ENCODE measurements at regions not wholly inside any gene's neighbourhood (a gene's known extent, or its start where the extent isn't known, plus 50 kb on each side); places are given as distances from the start of the nearest gene placed in this dataset.

GRCh38 chr13:62336507-62336906 is 920.9 kb upstream of the PCDH20 start:
- Histone ChIP-seq H3K36me3 (ENCODE audit: control insufficient read depth, insufficient read depth, low read length) (no peaks in the 10 kb centered on the region), H3K4me3 (ENCODE audit: low read depth, low read length) (no peak overlapping the region), H3K27me3 (ENCODE audit: control insufficient read depth, insufficient read depth, low read length) (no peaks in the 10 kb centered on the region)
- FAIRE-seq (no peak), DNase-seq (ENCODE audit: low read depth) (no peak)
- TF ChIP-seq CTCF (IDR thresholded peaks at IDR 0.05; ENCODE audit: insufficient read depth, low read length, severe bottlenecking), result no peak

- FAIRE-seq (no peak), DNase-seq (ENCODE audit: low read depth) (no peak)
- no peak for TF ChIP-seq CTCF (IDR thresholded peaks at IDR 0.05; ENCODE audit: insufficient read depth, low read length, severe bottlenecking)
- Histone ChIP-seq H3K36me3 (ENCODE audit: control insufficient read depth, insufficient read depth, low read length) (no peaks in the 10 kb centered on the region), H3K4me3 (ENCODE audit: low read depth, low read length) (no peak overlapping the region), H3K27me3 (ENCODE audit: control insufficient read depth, insufficient read depth, low read length) (no peaks in the 10 kb centered on the region)
Observed at GRCh38 chr13:62333466-62333865, 917.8 kb upstream of the PCDH20 start.

GRCh38 chr13:62331384-62331783 is 915.7 kb upstream of the PCDH20 start:
- TF ChIP-seq CTCF (IDR thresholded peaks at IDR 0.05; ENCODE audit: insufficient read depth, low read length, severe bottlenecking), result no peak
- H3K27me3 ChIP-seq (ENCODE audit: control insufficient read depth, insufficient read depth, low read length), result no peaks in the 10 kb centered on the region
- H3K4me3 ChIP-seq (ENCODE audit: low read depth, low read length), result no peak overlapping the region
- FAIRE-seq (no peak), DNase-seq (ENCODE audit: low read depth) (no peak)
- H3K36me3 ChIP-seq (ENCODE audit: control insufficient read depth, insufficient read depth, low read length), result no peaks in the 10 kb centered on the region

- no peak for TF ChIP-seq CTCF (IDR thresholded peaks at IDR 0.05; ENCODE audit: insufficient read depth, low read length, severe bottlenecking)
- no peak for FAIRE-seq
Observed at GRCh38 chr13:62327367-62327766, 911.7 kb upstream of the PCDH20 start.

GRCh38 chr13:62324842-62325241 is 909.2 kb upstream of the PCDH20 start:
- TF ChIP-seq CTCF (IDR thresholded peaks at IDR 0.05; ENCODE audit: insufficient read depth, low read length, severe bottlenecking), result no peak
- FAIRE-seq (no peak), DNase-seq (ENCODE audit: low read depth) (no peak)
- Histone ChIP-seq H3K36me3 (ENCODE audit: control insufficient read depth, insufficient read depth, low read length) (no peaks in the 10 kb centered on the region), H3K27me3 (ENCODE audit: control insufficient read depth, insufficient read depth, low read length) (no peaks in the 10 kb centered on the region), H3K4me3 (ENCODE audit: low read depth, low read length) (no peak overlapping the region)

More at GRCh38 chr13:62327367-62327766, 911.7 kb upstream of the PCDH20 start:
- H3K27me3 ChIP-seq (ENCODE audit: control insufficient read depth, insufficient read depth, low read length), result no peaks in the 10 kb centered on the region
- no peaks in the 10 kb centered on the region for H3K36me3 ChIP-seq (ENCODE audit: control insufficient read depth, insufficient read depth, low read length)
- no peak overlapping the region for H3K4me3 ChIP-seq (ENCODE audit: low read depth, low read length)
- DNase-seq (ENCODE audit: low read depth), result no peak

- Histone ChIP-seq H3K4me3 (ENCODE audit: low read depth, low read length) (no peak overlapping the region), H3K36me3 (ENCODE audit: control insufficient read depth, insufficient read depth, low read length) (no peaks in the 10 kb centered on the region), H3K27me3 (ENCODE audit: control insufficient read depth, insufficient read depth, low read length) (no peaks in the 10 kb centered on the region)
- TF ChIP-seq CTCF (IDR thresholded peaks at IDR 0.05; ENCODE audit: insufficient read depth, low read length, severe bottlenecking), result no peak
- no peak for DNase-seq (ENCODE audit: low read depth)
- no peak for FAIRE-seq
Observed at GRCh38 chr13:62321895-62322294, 906.2 kb upstream of the PCDH20 start.
